Adrenal gland (tissue), 5 donors: ENCODE measurements at regions not wholly inside any gene's neighbourhood (a gene's known extent, or its start where the extent isn't known, plus 50 kb on each side); places are given as distances from the start of the nearest gene placed in this dataset.

Experiments
- POLR2A ChIP-seq, 2 donors: fragments of 450-650 bp; IDR thresholded peaks; one replicate each; pipeline ENCODE4 v1.6.1; 2017; ENCODE audit warnings: antibody characterized with exemption in 2 of 2, mild to moderate bottlenecking in 2 of 2, moderate library complexity in 1 of 2
- TF ChIP-seq, protein P1 (sequence below), 6 experiments: fragments of 450-650 bp in 4 of 6; fragments of 200-600 bp in 2 of 6; sonication (generic) in 1 of 6; IDR thresholded peaks; 1 replicate in 5 of 6; 2 replicates in 1 of 6; pipeline versions ENCODE4 v1.5.1 to v1.8.0; 2016 to 2021; ENCODE audit warnings: antibody characterized with exemption in 6 of 6, mild to moderate bottlenecking in 2 of 6, moderate library complexity in 1 of 6
- donor health status: DM: no; HTN: no; CAD: no.

GRCh38 chr13:29907670-29908069, 57.3 kb upstream of the UBL3 start:
- TF ChIP-seq, protein P1, sequence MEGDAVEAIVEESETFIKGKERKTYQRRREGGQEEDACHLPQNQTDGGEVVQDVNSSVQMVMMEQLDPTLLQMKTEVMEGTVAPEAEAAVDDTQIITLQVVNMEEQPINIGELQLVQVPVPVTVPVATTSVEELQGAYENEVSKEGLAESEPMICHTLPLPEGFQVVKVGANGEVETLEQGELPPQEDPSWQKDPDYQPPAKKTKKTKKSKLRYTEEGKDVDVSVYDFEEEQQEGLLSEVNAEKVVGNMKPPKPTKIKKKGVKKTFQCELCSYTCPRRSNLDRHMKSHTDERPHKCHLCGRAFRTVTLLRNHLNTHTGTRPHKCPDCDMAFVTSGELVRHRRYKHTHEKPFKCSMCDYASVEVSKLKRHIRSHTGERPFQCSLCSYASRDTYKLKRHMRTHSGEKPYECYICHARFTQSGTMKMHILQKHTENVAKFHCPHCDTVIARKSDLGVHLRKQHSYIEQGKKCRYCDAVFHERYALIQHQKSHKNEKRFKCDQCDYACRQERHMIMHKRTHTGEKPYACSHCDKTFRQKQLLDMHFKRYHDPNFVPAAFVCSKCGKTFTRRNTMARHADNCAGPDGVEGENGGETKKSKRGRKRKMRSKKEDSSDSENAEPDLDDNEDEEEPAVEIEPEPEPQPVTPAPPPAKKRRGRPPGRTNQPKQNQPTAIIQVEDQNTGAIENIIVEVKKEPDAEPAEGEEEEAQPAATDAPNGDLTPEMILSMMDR (IDR thresholded peaks at IDR 0.05) = no peak
- no peak for TF ChIP-seq POLR2A (IDR thresholded peaks at IDR 0.05)
